A673 (cell line): ENCODE measurements at regions not wholly inside any gene's neighbourhood (a gene's known extent, or its start where the extent isn't known, plus 50 kb on each side); places are given as distances from the start of the nearest gene placed in this dataset.
"Not testable (repeated sequence)": the region's sequence is repeated elsewhere in the genome, so short reads cannot be mapped to it uniquely, and the experiment has no call there.

Source experiments
- BruUV-seq: library from RNA; stranded (reverse); fragments of 400-500 nt; replicated peaks from 2 replicates; lab custom pipeline; 2021; lab: Mats Ljungman, UMichigan
- CTCF ChIA-PET: fragments of 300-600 bp; sonication (Branson Sonifier 250); formaldehyde crosslinking; loops from one replicate; lab custom pipeline; 2022; ENCODE audit warnings: antibody characterized with exemption; lab: Charles Lee
- POLR2A ChIA-PET: fragments of 300-600 bp; sonication (Branson Sonifier 250); formaldehyde crosslinking; loops from one replicate; lab custom pipeline; 2022; ENCODE audit warnings: antibody characterized with exemption; ENCODE audit not compliant: low non-redundant PET; lab: Charles Lee
- DNase-seq: peaks from one replicate; pipeline ENCODE4 v3.0.0-alpha.2; 2015; ENCODE audit warnings: low spot score
- H3K27ac ChIP-seq: fragments of 200-600 bp; sonication (generic); 2 replicates; pipeline ENCODE4 v1.5.1; 2016; ENCODE audit warnings: mixed run types, low read depth, mild to moderate bottlenecking, mixed read lengths, antibody characterized with exemption, low read length; ENCODE audit not compliant: poor library complexity, severe bottlenecking
- H3K27me3 ChIP-seq: fragments of 200-600 bp; sonication (generic); replicated peaks from 2 replicates; pipeline ENCODE4 v1.6.1; 2017; ENCODE audit warnings: mixed run types, low read depth, mild to moderate bottlenecking, mixed read lengths, antibody characterized with exemption, low read length; ENCODE audit not compliant: insufficient read depth, poor library complexity
- H3K36me3 ChIP-seq: fragments of 200-600 bp; sonication (generic); 2 replicates; pipeline ENCODE4 v1.6.1; 2016; ENCODE audit warnings: mixed run types, mild to moderate bottlenecking, mixed read lengths, antibody characterized with exemption, low read length; ENCODE audit not compliant: insufficient read depth, poor library complexity, severe bottlenecking
- H3K4me1 ChIP-seq: fragments of 200-600 bp; sonication (generic); 2 replicates; pipeline ENCODE4 v1.6.1; 2017; ENCODE audit warnings: mixed run types, mild to moderate bottlenecking, mixed read lengths, antibody characterized with exemption, low read length; ENCODE audit not compliant: insufficient read depth, poor library complexity, severe bottlenecking
- H3K4me3 ChIP-seq: fragments of 200-600 bp; sonication (generic); 2 replicates; pipeline ENCODE4 v1.5.1; 2016; ENCODE audit warnings: low read depth, mixed run types, mild to moderate bottlenecking, mixed read lengths, low read length; ENCODE audit not compliant: poor library complexity, severe bottlenecking
- H3K9me3 ChIP-seq: fragments of 200-600 bp; sonication (generic); 2 replicates; pipeline ENCODE4 v1.6.1; 2016; ENCODE audit warnings: mixed run types, low read depth, mild to moderate bottlenecking, mixed read lengths, antibody characterized with exemption, low read length; ENCODE audit not compliant: poor library complexity, severe bottlenecking
- EZH2 ChIP-seq: fragments of 200-600 bp; sonication (generic); IDR thresholded peaks from 2 replicates; pipeline ENCODE4 v1.6.1; 2017; ENCODE audit warnings: borderline replicate concordance, low read depth, mild to moderate bottlenecking, mixed read lengths, antibody characterized with exemption, low read length; ENCODE audit not compliant: poor library complexity, severe bottlenecking
- intact Hi-C: fragments of 100-400 bp; cut with micrococcal nuclease; formaldehyde crosslinking; loops from one replicate; pipeline ENCODE4 v1.10.0; 2022; ENCODE audit not compliant: unreplicated experiment
- TF ChIP-seq, protein P1 (sequence below): fragments of 300-800, 200-600 bp; sonication (generic); conservative IDR thresholded peaks from 2 replicates; pipeline ENCODE4 v1.5.1; 2017; ENCODE audit warnings: low read depth, mild to moderate bottlenecking, antibody characterized with exemption, low read length, moderate library complexity, mixed read lengths

DNA sequence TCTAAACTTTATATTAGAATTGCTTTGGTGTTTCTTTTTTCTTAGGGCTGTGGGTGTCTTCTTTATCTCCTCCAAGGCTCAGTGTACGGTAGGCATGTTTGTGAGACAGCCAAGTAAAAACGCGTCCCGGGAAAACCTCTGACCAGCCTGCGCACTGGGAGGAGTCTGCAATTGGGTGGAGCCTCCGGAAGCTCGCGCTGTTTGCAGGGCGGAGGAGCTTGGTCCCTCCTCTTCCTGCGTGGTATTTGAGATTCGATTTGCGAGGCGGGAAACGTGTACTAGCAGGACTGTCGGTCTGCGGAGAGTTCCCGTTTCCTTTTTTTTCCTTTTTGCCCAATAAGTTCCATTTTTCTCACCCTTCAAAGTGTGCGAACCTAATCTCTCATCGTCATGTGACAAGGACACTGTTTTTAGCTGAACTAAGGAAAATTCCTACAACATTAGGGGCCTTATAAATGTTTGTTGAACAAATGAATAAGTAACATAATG, 182.1 kb upstream of the OTX2 start:
- DNase-seq: no peak
- intact Hi-C loops: no loop called here
- BruUV-seq: no TSS peak
- no peak for TF ChIP-seq EZH2
- TF ChIP-seq, protein P1, sequence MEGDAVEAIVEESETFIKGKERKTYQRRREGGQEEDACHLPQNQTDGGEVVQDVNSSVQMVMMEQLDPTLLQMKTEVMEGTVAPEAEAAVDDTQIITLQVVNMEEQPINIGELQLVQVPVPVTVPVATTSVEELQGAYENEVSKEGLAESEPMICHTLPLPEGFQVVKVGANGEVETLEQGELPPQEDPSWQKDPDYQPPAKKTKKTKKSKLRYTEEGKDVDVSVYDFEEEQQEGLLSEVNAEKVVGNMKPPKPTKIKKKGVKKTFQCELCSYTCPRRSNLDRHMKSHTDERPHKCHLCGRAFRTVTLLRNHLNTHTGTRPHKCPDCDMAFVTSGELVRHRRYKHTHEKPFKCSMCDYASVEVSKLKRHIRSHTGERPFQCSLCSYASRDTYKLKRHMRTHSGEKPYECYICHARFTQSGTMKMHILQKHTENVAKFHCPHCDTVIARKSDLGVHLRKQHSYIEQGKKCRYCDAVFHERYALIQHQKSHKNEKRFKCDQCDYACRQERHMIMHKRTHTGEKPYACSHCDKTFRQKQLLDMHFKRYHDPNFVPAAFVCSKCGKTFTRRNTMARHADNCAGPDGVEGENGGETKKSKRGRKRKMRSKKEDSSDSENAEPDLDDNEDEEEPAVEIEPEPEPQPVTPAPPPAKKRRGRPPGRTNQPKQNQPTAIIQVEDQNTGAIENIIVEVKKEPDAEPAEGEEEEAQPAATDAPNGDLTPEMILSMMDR: no peak
- Histone ChIP-seq H3K27ac (no peak overlapping the region), H3K27me3 (no peaks in the 10 kb centered on the region), H3K36me3 (no peaks in the 10 kb centered on the region), H3K9me3 (no peaks in the 10 kb centered on the region), H3K4me1 (peaks cover 11% of the 10 kb centered on the region), H3K4me3 (no peak overlapping the region)
- CTCF ChIA-PET: no interaction called here
- POLR2A ChIA-PET: no interaction called here

DNA sequence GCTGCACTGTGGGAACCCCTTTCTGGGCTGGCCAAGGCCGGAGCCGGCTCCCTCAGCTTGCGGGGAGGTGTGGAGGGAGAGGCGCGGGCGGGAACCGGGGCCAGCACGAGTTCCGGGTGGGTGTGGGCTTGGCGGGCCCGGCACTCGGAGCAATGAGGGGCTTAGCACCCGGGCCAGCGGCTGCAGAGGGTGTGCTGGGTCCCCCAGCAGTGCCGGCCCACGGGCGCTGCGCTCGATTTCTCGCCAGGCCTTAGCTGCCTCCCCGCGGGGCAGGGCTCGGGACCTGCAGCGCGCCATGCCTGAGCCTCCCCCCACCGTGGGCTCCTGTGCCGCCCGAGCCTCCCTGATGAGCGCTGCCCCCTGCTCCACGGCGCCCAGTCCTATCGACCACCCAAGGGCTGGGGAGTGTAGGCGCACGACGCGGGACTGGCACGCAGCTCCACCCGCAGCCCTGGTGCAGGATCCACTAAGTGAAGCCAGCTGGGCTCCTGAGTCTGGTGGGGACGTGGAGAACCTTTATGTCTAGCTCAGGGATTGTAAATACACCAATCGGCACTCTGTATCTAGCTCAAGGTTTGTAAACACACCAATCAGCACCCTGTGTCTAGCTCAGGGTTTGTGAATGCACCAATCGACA, 180.8 kb upstream of the OTX2 start:
- H3K27ac ChIP-seq, CTCF ChIA-PET, H3K27me3 ChIP-seq, POLR2A ChIA-PET, H3K4me1 ChIP-seq, DNase-seq, H3K4me3 ChIP-seq, H3K9me3 ChIP-seq, intact Hi-C loops, H3K36me3 ChIP-seq, BruUV-seq: not testable (repeated sequence)

DNA sequence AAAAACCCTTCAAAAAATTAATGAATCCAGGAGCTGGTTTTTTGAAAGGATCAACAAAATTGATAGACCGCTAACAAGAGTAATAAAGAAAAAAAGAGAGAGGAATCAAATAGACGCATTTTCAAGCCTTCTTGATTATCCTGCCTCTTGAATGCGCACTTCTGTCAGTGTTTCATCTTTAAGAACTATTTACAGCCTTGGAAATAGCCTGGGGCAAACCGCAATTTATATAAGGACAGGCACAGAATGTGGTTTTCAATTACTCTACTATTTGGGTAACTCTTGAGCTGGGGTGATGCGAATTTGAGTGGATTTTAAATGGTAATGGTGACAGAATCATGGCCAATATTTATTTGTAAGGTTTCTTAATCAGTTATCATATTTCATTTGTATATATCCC, 179.1 kb upstream of the OTX2 start:
- TF ChIP-seq, protein P1: no peak
- TF ChIP-seq EZH2: no peak
- DNase-seq: no peak
- BruUV-seq: no TSS peak
- CTCF ChIA-PET: no interaction called here
- H3K27me3 ChIP-seq: no peaks in the 10 kb centered on the region
- H3K36me3 ChIP-seq: no peaks in the 10 kb centered on the region
- H3K4me1 ChIP-seq: peaks cover 5% of the 10 kb centered on the region
- POLR2A ChIA-PET: no interaction called here
- intact Hi-C loops: no loop called here
- H3K9me3 ChIP-seq: no peaks in the 10 kb centered on the region
- no peak overlapping the region for H3K27ac ChIP-seq
- H3K4me3 ChIP-seq: no peak overlapping the region

DNA sequence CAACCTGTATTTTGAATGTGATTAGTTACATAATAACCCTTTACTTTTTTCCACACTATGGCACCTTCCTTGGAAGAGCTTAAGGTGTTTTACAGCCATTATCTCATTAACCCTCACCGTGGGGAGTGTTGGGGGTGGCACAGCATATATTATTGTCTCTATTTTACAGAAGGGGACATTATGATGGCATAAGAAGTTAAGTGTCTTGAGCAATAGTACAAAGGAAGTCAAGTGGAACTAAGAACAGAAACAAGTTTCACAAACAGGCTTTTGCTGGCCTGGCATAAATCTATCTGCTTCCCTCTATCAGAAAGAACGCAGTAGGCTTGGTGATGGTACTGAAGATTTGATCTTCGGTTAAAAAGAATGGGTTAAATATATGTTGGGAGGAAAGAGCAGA, 169.7 kb upstream of the OTX2 start:
- Histone ChIP-seq H3K4me3 (no peak overlapping the region), H3K27me3 (no peaks in the 10 kb centered on the region), H3K9me3 (no peaks in the 10 kb centered on the region), H3K36me3 (no peaks in the 10 kb centered on the region), H3K4me1 (peaks cover 4% of the 10 kb centered on the region), H3K27ac (no peak overlapping the region)
- TF ChIP-seq, protein P1: no peak
- no TSS peak for BruUV-seq
- DNase-seq: no peak
- CTCF ChIA-PET: no interaction called here
- POLR2A ChIA-PET: no interaction called here
- intact Hi-C loops: no loop called here
